HUDEP-2 (cell line): ENCODE measurements at regions not wholly inside any gene's neighbourhood (a gene's known extent, or its start where the extent isn't known, plus 50 kb on each side); places are given as distances from the start of the nearest gene placed in this dataset.
"Not testable (repeated sequence)": the region's sequence is repeated elsewhere in the genome, so short reads cannot be mapped to it uniquely, and the experiment has no call there.

ENCODE experiments used
- DNase-seq, 76 experiments: peaks; one replicate each; lab custom pipeline; 2025; ENCODE audit not compliant: unreplicated experiment in 76 of 76; lab: John Stamatoyannopoulos, UW

DNA sequence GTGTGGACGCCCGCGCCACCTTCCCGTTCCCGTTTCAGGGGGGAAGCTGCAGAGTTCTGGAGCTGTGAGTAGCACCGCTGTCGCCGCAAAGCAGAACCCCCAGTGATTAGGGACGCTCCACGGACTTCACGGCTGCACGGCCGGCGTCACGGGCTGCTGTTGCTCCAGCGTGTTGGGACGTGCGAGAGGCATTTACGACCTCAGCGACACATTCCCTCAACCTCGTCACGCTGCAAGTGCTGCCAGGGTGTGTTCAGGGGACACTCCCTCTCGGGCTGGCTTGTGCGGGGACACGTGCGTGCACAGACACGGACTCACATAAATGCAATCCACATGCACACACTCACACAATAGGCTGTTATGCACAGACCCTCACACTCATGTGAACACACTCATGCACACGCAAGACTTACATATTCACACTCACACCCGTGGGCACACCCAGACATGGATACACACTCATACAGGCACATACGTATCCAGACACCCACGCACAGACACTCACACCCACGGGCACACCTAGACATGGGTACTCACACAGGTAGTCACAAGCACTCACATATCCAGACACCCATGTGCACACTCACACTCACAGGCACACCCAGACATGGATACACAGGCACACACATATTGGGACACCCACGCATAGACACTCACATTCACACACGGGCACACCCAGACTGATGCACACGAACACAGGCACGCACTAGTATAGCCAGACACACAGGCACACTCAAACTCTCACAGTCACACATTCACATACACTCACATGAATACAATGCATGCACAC is 198.0 kb upstream of the ZNF469 start:
- not testable (repeated sequence) for DNase-seq

DNA sequence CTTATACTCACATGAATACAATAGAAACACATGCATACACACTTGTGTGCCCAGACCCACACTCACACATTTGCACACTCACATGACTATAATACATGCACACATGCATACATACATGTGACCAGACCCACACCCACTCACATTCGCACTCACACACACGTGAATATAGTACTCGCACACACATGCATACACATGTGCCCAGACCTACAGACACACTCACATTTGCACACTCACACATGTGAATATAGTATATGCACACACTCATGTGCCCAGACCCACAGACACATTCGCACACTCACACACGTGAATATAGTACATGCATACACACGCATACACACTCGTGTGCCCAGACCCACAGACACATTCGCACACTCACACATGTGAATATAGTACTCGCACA is 197.4 kb upstream of the ZNF469 start:
- not testable (repeated sequence) for DNase-seq

DNA sequence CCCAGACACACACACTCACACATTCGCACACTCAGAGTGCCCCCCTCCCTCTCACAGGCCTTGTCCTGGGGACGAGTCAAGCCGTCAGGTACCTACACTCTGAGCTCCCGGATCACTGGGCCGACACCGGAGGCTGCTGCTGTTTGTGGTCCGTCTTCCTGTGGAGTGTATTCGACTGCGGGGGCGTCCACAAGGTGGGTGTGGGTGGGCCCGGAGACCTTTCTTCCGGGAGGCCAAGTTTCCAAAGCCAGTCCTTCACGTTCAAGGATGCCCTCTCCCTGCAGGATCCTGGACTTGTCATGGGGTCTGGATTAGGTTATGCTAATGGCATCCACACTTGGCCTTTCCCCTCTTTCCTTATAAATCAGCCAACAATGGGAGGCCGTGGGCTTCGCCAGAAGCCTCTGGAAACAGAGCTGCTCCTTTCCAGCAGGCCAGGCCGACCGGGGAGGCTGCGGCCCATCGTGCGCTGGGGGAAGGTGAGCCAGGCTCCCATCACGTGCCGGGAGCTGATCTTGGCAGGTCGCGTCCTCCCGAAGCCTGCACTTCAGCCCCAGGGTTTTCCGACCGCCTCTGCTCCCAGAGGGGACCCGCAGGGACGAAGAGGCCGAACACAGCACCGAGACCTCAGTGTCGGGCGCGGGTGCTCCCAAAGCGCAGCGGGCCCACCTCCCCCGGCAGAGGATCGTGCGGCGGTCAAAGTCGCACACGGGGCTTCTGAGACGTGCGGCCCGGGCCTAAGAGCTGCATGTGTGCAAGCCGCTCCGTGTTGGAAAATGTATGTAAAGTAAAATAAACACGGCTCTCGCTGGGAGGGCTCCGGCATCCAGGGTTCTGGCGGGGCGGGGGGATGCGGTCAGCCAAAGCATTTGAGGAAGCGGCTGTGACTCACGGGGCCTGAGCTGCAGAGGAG is 196.5 kb upstream of the ZNF469 start:
- not testable (repeated sequence) for DNase-seq

DNA sequence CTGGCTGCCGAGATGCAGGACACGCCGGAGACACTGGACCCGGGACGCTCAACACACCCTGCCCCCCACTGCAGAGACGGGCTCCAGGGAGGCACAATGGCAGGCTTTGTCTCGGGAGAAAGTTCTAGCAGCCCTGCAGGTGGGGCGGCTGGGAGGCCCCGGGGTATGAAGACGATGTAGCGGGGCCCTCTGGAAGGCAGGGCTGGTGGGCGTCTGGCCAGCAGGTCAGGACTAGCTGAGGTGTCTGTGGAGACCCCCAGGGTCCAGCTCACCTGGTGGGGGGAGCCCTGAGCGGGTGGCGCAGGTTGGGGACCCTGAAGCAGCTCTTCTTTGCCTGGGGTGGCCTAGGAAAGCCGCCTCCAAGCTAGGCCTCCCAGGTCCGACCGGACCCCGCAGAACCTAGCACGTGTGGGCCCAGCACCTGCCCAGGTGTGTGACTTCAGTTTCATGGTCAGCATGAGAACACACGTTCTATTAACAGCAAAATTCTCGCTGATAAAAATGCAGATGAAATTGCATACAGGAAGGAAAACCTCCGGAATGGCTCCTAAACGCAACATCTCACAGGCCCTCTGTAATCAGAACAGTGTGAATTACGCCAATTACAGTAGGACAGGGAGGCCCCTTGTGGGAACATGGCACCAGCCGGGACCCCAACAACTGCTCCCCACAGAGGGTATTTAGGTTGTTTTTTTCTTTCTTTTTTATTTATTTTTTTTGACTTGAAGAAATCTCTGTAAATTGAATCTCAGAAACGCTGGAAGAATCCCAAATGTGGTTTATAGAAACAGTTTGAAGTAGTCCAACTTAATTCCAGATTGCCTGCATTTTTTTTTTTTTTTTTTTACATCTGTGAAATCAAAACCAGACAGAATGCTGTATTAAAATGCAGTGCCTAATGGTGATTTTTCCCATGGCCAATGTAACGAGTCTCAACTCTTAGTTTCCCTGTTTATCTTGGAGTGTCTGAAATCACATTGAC is 195.6 kb upstream of the ZNF469 start:
- DNase-seq, result not testable (repeated sequence)

DNA sequence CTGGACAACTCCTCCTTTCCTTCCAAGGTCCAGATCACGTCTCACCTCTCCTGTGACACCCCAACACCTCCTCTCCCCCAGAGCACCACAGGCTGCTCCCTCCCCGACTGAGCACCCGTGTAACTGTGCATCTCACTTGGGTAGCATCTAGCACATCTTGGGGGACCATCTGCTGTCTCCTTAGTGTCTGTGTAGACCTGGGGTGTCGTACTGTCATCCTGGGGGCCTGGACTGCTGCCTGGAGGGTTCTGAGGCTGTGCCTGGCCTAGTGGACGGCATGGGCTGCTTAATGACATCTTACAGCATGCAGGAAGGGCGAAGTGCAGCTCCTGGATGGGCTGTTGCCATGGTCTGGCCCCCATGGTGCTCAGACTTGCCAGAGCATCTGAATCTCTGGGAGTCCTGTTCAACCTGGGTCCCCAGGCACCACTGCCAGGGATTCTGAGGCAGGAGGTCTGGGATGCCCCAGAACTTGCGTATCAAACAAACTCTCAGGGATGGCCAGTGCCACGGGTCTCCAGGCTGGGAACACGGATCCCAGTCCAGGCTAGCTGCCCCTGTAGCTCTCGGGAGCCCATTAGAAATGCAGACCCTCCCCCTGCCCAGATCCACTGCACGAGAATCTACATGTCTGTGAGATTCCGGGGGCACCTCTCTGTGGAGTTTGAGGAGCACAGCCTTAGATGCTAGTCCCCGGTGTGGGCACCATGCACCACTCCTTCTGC is 194.4 kb upstream of the ZNF469 start:
- not testable (repeated sequence) for DNase-seq

DNA sequence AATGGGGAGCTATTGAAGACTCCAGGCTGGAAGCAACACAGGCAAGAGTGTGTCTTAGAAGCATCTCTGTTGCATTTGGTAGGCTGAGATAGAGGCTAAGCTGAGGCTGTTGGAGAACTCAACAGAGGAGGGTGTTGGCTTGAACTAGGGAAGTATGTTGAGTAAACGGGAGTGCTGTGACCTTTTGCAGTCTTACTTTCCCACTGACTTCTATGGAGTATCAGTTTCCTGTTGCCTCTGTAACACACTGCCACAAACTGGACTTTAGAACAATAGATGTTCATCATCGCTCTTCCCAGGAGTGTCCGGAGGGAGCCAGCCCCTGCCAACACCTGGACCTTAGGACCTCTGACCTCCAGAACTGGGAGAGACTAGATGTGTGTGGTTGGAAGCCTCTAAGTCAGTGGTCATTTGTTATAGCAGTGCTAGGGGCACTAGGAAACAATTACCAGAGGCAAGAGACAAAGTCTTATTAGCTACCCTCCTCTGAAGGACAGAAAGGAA is 192.1 kb upstream of the ZNF469 start:
- not testable (repeated sequence) for DNase-seq

DNA sequence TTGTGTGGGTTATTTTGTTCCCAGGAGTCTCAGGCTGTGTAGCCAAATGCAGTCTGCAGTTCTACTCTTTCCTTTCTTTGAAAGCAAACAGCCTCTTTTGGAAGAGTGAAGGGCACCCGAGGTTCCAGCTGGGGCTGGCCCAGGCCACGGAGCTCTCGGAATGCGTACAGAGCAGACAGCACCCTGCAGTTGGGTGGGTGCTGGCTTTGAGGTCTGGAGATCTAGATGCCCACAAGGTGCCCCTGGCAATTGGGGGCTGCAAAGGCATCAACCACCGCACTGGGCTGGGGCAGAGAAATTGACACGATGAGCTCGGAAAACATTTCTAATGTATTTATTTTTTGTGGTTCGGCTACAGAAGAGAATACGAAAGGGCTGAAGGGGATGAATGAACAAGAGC is 191.6 kb upstream of the ZNF469 start:
- not testable (repeated sequence) for DNase-seq

DNA sequence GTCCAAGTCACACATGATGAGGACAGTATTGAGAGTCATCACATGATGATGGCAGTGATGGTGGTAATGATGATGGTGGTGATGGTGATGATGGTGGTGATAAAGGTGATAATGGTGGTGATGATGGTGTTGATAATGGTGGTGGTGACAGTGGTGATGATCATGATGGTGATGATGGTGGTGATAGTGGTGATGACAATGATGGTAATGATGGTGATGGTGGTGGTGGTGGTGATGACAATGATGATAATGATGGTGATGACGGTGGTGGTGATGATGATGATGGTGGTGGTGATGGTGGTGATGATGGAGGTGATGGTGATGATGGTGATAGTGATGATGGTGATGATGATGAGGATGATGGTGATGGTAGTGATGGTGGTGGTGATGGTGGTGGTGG is 190.2 kb upstream of the ZNF469 start:
- no peak for DNase-seq

DNA sequence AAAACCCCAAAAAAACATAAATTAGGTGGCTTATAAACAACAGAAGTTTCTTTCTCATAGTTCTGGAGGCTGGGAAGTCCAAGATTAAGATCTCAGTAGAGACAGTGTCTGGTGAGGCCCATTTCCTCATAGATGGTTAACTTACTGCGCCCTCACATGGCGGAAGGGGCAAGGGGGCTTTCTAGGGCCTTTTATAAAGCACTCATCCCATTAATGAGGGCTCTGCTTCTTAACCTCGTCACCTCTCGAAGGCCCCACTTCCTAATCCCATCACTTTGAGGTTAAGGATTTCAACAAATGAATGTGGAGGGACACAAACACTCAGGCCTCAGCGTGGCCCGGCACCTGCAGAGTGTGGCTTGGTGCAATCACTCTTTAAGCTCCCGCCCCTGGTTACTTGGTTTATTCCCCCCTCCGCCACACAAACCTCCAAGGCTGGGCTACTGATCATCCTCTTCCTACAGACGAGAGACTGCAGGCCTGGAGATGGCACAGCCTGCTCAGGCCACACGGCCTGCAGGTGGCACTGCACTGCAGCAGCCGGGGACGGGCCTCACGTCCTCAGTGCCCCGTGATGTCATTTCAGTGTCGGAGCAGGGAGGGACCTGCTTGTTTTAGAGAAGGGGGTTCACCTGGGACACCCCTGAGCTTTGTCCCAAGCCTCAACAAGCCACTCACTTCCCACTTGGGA is 188.9 kb upstream of the ZNF469 start:
- peak in 39 of 76 experiments; percentile 0 to 46 (median 12) for DNase-seq

DNA sequence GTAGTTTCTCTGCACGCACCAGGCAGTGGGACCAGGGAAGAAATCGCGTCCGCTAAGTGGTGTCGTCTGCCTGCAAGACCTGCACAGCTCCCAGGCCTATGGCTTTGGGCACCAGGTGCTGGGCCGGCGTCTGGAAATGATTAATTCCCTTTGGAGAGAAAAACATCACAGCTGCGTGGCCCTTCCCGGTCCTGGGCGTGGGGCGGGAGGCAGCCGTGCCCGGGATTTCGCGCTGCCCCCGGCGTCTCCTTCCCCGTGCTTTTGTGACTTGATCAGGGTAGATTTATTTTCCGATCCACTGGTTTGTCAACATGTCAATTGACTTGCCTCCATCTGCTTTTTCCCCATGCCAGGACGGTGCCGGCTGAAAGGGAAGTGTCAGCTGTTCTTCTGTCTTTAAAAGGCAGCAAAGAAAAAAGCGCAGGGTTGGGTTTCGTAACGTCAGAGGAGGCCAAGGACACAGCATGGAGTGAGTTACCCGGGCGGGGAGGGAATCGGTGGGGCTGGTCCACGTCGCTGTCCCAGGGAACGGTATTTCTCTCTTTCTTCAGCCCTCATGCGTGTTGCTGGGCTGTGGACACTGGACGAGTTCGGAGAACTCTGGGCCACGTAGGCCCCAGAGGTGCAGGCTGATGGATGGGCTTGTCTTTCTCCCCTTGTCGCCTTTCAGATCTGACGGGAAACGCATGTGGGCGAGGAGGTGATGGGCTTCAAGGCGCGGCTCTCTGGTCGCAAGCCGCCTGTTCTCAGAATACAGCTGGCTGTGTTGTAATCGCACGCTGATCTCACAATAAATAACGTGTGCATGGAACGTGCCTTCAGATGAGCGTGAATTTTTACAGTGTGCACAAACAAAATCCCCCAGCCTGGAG is 188.1 kb upstream of the ZNF469 start:
- DNase-seq, result no peak

DNA sequence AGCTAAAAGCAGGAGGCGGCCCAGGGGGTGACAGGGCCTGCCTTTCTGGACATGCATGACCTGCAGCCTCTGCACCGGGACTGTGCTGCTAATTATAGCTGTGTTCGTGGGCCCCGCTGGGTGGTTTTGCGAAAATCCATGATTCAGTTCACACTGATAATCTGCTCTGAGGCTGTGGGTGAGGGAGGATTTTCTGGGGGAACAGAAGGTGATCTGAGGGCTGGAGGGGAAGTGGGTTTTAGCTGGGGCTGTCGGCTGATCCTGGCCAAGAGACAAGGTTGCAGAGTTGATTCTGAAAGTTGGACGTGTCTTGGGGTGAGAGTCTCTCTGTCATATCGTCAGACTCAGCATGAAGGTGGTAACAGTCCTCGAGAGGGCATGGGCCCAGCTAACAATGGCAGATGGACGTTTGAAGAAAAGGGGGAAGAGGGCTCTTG is 187.5 kb upstream of the ZNF469 start:
- no peak for DNase-seq

DNA sequence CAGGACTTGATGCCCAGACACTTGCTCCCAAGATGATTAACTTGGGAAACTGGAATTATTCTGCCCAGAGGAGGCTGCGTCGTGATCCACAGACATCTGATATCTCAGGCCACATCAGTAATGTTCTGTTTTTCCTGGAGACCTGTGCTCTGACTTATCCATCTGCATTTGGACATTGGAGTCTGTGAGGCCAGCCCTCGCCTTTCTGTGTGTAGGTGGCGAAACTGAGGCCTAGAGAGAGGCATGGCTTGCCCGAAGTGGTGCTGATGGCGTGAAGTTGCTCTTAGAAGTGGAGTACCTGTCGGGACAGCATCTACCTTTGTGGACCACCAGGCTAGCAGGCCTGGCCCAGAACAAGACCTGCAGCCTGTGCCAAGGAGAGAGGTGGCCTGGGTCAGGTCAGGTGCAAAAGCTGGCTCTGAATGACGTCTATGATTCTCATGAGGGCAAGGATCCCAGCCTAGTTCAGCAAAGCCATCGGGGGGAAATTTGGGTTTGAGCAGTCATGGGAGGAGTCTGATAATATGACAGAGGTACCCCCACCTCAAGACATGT is 186.8 kb upstream of the ZNF469 start:
- no peak for DNase-seq

DNA sequence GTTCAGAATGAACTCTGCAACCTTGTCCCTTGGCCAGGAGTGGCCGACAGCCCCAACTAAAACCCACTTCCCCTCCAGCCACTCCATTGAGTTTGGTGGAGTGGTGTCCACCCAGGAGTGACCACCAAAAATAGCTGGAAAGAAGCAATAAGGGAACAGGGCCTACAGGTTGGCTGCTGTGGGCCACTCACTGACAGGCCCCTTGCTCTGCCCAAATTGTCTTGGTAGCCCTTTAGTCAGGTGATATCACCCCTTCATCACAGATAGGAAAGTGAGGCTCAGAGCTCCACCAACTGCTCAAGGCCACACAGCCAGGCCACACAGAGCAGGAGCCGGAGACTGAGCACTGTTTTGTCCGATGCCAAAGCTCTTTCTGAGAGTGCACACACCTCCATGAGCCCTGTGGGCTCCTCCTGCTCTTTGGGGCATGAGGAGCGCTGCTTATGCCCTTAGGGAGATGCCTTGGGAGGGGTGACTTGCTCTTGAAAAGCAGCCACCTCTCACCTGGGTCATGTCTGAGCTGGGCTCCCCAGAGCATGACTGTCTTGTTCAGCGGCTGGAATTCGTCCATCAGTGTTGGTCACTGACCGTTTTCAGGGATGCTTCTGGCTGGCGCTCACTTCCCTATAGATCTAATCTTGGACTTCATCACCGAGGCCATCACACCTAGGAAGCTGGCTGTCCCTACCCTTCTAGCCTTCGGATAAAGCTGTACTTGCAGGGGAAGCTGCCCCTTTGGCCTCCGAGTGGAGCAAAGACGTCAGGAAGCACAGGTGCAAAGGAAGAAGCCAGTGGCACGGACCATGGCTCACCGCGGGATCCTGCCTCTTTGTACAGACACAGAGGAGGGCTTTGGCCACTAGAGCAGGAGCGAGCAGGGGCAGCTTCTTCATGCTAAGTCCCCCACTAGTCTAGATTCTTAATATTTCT is 186.0 kb upstream of the ZNF469 start:
- DNase-seq, result no peak

DNA sequence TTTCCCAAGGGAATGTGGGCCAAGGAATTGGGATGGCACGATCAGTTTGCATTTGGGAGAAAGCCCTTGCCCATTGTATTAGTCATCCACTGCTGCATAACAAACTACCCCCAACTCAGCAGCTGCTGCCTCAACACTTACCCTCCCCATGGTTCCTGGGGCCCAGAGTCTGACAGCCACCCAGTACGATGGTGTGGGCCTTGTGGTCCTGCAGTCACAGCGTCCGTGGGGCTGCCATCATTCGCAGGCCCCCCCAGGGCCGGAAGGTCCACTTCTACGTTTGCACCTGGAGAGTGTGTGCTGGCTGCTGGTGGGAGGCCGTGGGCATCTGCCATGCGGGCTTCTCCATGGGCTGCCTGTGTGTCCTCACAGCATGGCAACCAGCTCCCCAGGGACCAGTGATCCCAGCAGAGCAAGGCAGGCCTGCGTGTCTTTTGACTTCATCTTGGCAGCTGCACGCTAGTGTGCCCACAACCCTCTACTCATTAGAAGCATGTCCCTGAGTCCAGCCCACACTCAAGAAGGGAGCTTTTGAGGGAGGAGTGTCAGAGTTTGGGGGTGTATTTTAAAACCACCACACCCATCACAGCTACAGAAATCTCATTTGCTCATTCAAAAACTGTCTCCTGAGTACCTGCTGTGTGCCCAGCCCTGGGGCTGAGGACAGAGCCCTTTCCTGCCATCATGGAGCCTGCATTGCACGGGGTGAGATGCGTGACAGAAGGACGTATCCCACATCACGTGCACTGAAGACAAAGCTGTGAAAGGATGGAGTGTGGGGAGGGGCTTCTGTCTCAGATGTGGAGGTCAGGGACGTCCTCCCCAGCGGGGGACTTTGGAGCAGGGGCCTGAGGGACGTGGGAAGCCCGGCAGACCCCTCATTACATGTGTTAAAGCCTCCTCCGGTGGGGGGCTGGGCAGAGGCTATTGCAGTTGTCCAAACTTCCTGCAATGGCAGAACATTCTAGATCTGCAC is 185.0 kb upstream of the ZNF469 start:
- no peak for DNase-seq

DNA sequence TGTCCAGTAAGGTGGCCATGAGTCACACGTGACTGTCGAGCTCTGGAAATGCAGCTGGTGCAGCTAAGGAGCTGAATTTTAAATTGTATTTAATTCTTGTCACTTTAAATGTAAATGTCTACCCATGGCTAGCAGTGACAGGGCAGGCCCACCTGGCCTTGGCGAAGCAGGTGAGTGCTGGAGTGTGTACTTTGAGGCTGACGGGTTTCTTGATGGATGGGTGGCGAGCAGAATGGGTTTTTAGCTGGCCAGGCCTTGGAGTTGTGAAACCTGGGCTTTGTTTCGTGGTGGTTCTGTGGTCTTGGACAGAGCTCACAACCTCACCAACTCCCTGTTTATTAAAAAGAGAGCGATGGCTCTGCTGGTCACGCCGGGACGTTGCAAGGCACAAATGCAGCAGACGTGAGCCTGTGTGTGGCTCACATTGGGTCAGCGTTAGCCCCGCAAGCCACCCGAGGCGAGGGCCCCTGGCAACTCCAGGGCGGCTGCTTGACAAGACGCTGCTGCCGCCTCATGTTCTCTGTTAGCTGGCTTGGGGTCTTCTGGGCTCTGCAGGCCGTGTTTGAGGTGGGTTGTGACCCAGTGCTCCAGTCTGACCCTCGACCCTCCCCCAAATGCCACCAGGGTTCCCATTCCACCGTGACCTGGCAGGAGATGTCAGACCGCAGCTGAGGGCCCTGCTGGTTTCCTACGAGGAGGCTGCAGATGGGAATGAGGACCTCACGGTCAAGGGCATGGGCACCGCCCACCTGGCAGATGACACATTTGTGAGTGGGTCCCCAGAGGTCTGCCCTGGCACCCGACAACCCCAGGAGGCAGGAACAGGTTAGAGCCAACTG is 184.1 kb upstream of the ZNF469 start:
- not testable (repeated sequence) for DNase-seq
